ENCODE measurements at regions not wholly inside any gene's neighbourhood (a gene's known extent, or its start where the extent isn't known, plus 50 kb on each side); places are given as distances from the start of the nearest gene placed in this dataset.
A peak's percentile ranks its signal among the peaks of the same experiment; 100 is the strongest.
"Not testable (repeated sequence)": the region's sequence is repeated elsewhere in the genome, so short reads cannot be mapped to it uniquely, and the experiment has no call there.

GRCh38 chr20:11176431-11176830 lies 502.6 kb upstream of the JAG1 start:
- DNase-seq (ENCODE audit: low spot score), result no peak

GRCh38 chr20:11178946-11179654 lies 505.3 kb upstream of the JAG1 start:
- peak; percentile 90 for DNase-seq (ENCODE audit: low spot score)

- peak; percentile 90 for DNase-seq (ENCODE audit: low spot score)
These were observed 506.4 kb upstream of the JAG1 start for GRCh38 chr20:11180186-11180585.

- DNase-seq (ENCODE audit: low spot score), result not testable (repeated sequence)
These were observed 507.3 kb upstream of the JAG1 start for GRCh38 chr20:11181129-11181528.

- DNase-seq (ENCODE audit: low spot score), result no peak
These were observed 508.2 kb upstream of the JAG1 start for GRCh38 chr20:11181966-11182365.

- DNase-seq (ENCODE audit: low spot score), result no peak
These were observed 508.9 kb upstream of the JAG1 start for GRCh38 chr20:11182720-11183119.

GRCh38 chr20:11186301-11187008 lies 512.7 kb upstream of the JAG1 start:
- no peak for DNase-seq (ENCODE audit: low spot score)

GRCh38 chr20:11188843-11189603 lies 515.2 kb upstream of the JAG1 start:
- no peak for DNase-seq (ENCODE audit: low spot score)

GRCh38 chr20:11190741-11191140 lies 516.9 kb upstream of the JAG1 start:
- DNase-seq (ENCODE audit: low spot score), result no peak

- no peak for DNase-seq (ENCODE audit: low spot score)
These were observed 518.3 kb upstream of the JAG1 start for GRCh38 chr20:11192106-11192505.

- no peak for DNase-seq (ENCODE audit: low spot score)
These were observed 519.4 kb upstream of the JAG1 start for GRCh38 chr20:11193241-11193640.

GRCh38 chr20:11195169-11195568 lies 521.4 kb upstream of the JAG1 start:
- DNase-seq (ENCODE audit: low spot score), result no peak

- DNase-seq (ENCODE audit: low spot score), result no peak
These were observed 522.2 kb upstream of the JAG1 start for GRCh38 chr20:11195899-11196558.

- DNase-seq (ENCODE audit: low spot score), result no peak
These were observed 524.1 kb upstream of the JAG1 start for GRCh38 chr20:11197851-11198250.

- DNase-seq (ENCODE audit: low spot score), result no peak
These were observed 526.6 kb upstream of the JAG1 start for GRCh38 chr20:11200423-11200822.

GRCh38 chr20:11204926-11205768 lies 531.3 kb upstream of the JAG1 start:
- peak; percentile 71 for DNase-seq (ENCODE audit: low spot score)

GRCh38 chr20:11205769-11206362 lies 532.1 kb upstream of the JAG1 start:
- no peak for DNase-seq (ENCODE audit: low spot score)

GRCh38 chr20:11207749-11208502 lies 534.1 kb upstream of the JAG1 start:
- peak; percentile 87 for DNase-seq (ENCODE audit: low spot score)

GRCh38 chr20:11210611-11211010 lies 536.8 kb upstream of the JAG1 start:
- DNase-seq (ENCODE audit: low spot score), result no peak

- no peak for DNase-seq (ENCODE audit: low spot score)
These were observed 538.5 kb upstream of the JAG1 start for GRCh38 chr20:11212272-11212671.

All from SW480 (cell line).